ENCODE measurements at regions not wholly inside any gene's neighbourhood (a gene's known extent, or its start where the extent isn't known, plus 50 kb on each side); places are given as distances from the start of the nearest gene placed in this dataset.
"Not testable (repeated sequence)": the region's sequence is repeated elsewhere in the genome, so short reads cannot be mapped to it uniquely, and the experiment has no call there.

GRCh38 chr1:221284991-221285390 is 405.7 kb downstream of the HLX start:
- TF ChIP-seq CTCF (conservative IDR thresholded peaks at IDR 0.05; ENCODE audit: low read length); EZH2phosphoT487 (IDR thresholded peaks at IDR 0.05; ENCODE audit: borderline replicate concordance, low read depth, low read length): not testable (repeated sequence)
